ENCODE measurements at regions not wholly inside any gene's neighbourhood (a gene's known extent, or its start where the extent isn't known, plus 50 kb on each side); places are given as distances from the start of the nearest gene placed in this dataset.

- no peak for TF ChIP-seq REST (IDR thresholded peaks at IDR 0.05; ENCODE audit: low read depth, low read length)
- TF ChIP-seq, protein P1, sequence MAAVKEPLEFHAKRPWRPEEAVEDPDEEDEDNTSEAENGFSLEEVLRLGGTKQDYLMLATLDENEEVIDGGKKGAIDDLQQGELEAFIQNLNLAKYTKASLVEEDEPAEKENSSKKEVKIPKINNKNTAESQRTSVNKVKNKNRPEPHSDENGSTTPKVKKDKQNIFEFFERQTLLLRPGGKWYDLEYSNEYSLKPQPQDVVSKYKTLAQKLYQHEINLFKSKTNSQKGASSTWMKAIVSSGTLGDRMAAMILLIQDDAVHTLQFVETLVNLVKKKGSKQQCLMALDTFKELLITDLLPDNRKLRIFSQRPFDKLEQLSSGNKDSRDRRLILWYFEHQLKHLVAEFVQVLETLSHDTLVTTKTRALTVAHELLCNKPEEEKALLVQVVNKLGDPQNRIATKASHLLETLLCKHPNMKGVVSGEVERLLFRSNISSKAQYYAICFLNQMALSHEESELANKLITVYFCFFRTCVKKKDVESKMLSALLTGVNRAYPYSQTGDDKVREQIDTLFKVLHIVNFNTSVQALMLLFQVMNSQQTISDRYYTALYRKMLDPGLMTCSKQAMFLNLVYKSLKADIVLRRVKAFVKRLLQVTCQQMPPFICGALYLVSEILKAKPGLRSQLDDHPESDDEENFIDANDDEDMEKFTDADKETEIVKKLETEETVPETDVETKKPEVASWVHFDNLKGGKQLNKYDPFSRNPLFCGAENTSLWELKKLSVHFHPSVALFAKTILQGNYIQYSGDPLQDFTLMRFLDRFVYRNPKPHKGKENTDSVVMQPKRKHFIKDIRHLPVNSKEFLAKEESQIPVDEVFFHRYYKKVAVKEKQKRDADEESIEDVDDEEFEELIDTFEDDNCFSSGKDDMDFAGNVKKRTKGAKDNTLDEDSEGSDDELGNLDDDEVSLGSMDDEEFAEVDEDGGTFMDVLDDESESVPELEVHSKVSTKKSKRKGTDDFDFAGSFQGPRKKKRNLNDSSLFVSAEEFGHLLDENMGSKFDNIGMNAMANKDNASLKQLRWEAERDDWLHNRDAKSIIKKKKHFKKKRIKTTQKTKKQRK (IDR thresholded peaks at IDR 0.05; ENCODE audit: low read depth, low read length): no peak
Measured at GRCh38 chr6:15892369-15892768, 229.5 kb upstream of the DTNBP1 start (continued).

Measured in GM12878 (cell line).